ENCODE measurements at regions not wholly inside any gene's neighbourhood (a gene's known extent, or its start where the extent isn't known, plus 50 kb on each side); places are given as distances from the start of the nearest gene placed in this dataset.

- peaks cover 15 to 18% of the 10 kb centered on the region in 2 experiments for H3K4me1 ChIP-seq (ENCODE audit: control insufficient read depth in 1 of 2, insufficient read depth in 2 of 2, low read depth in 1 of 2, low read length in 1 of 2)
- 34% methylated on average over 4 of the region's 4 CpGs for WGBS (ENCODE audit: low lambda C conversion rate)
- H2AFZ ChIP-seq (ENCODE audit: low read depth): peak overlapping the region; percentile 26; the same call in 1 of the 2 replicates
Observed at GRCh38 chr12:27870939-27871338, 90.9 kb upstream of the MANSC4 start.

More at GRCh38 chr12:27870939-27871338, 90.9 kb upstream of the MANSC4 start:
- Histone ChIP-seq H3K27ac (ENCODE audit: low read depth in 2 of 2, low read length in 1 of 2) (peak overlapping the region in 1 of 2 experiments; percentile 64; a peak in 3 of 4 replicates), H3K27me3 (ENCODE audit: insufficient read depth) (no peaks in the 10 kb centered on the region), H3F3A (replicated peaks; ENCODE audit: insufficient read depth) (peaks cover 24% of the 10 kb centered on the region), H3K4me3 (ENCODE audit: low read depth in 2 of 2, low read length in 1 of 2) (no peak overlapping the region), H3K36me3 (replicated peaks in 1 of 2; ENCODE audit: control insufficient read depth in 1 of 2, insufficient read depth in 2 of 2, low read length in 1 of 2) (no peaks in the 10 kb centered on the region), H3K79me2 (ENCODE audit: insufficient read depth) (no peaks in the 10 kb centered on the region), H3K4me2 (no peak overlapping the region), H3K9ac (no peak overlapping the region), H3K9me3 (no peaks in the 10 kb centered on the region), H4K20me1 (ENCODE audit: insufficient read depth) (no peaks in the 10 kb centered on the region), H3K9me2 (no peaks in the 10 kb centered on the region)
- ChIA-PET POLR2A (no interaction called here), CTCF (interaction anchor here (1.7 kb wide), 1 partner anchor 70 kb away, joined by 4 read pairs; no protein-coding TSS in a partner anchor)
- no peak for DNase-seq
- peak; percentile 35; the same call in 1 of the 2 replicates for TF ChIP-seq JUND (IDR thresholded peaks at IDR 0.05)
- no peak for TF ChIP-seq RFX5 (IDR thresholded peaks at IDR 0.05; ENCODE audit: low read length)
- no peak for TF ChIP-seq GATA2 (CRISPR knock-in tag; IDR thresholded peaks at IDR 0.05)
- TF ChIP-seq TEAD4 (IDR thresholded peaks at IDR 0.05; ENCODE audit: borderline replicate concordance, insufficient read depth): peak; percentile 63; the same call in 1 of the 2 replicates
- peak; percentile 38; the same call in 1 of the 2 replicates for TF ChIP-seq RXRA (IDR thresholded peaks at IDR 0.05; ENCODE audit: borderline replicate concordance, low read depth)
- no peak for TF ChIP-seq REST (IDR thresholded peaks at IDR 0.05; ENCODE audit: low read depth, low read length)
- no peak for TF ChIP-seq CHD2 (IDR thresholded peaks at IDR 0.05; ENCODE audit: low read length, partially characterized antibody)
- TF ChIP-seq NFIC (IDR thresholded peaks at IDR 0.05; ENCODE audit: borderline replicate concordance): peak; percentile 83
- TF ChIP-seq FOXJ3 (CRISPR knock-in tag; IDR thresholded peaks at IDR 0.05): no peak
- TF ChIP-seq PBX3 (IDR thresholded peaks at IDR 0.05): peak; percentile 85
- no peak for TF ChIP-seq FOSL2 (IDR thresholded peaks at IDR 0.05; ENCODE audit: borderline replicate concordance, low read depth)
- TF ChIP-seq POLR2AphosphoS5 (IDR thresholded peaks at IDR 0.05; ENCODE audit: low read depth, low read length): no peak
- no peak for TF ChIP-seq ZBTB33 (IDR thresholded peaks at IDR 0.05; ENCODE audit: borderline replicate concordance, low read depth)
- TF ChIP-seq TAF1 (IDR thresholded peaks at IDR 0.05; ENCODE audit: borderline replicate concordance, low read depth, low read length): no peak
- no peak for TF ChIP-seq SMC3 (IDR thresholded peaks at IDR 0.05; ENCODE audit: low read depth, low read length)
- peak; percentile 97 for TF ChIP-seq TCF12 (IDR thresholded peaks at IDR 0.05)
- TF ChIP-seq RCOR1 (IDR thresholded peaks at IDR 0.05; ENCODE audit: low read length): no peak
- TF ChIP-seq EP300 (IDR thresholded peaks at IDR 0.05; ENCODE audit: borderline replicate concordance in 1 of 2, low read depth in 1 of 2, low read length in 1 of 2): peak in 1 of 2 experiments; percentile 68; a peak in 1 of 4 replicates

Data from SK-N-SH (cell line).